ENCODE measurements at regions not wholly inside any gene's neighbourhood (a gene's known extent, or its start where the extent isn't known, plus 50 kb on each side); places are given as distances from the start of the nearest gene placed in this dataset.

- no peak overlapping the region for H3K4me3 ChIP-seq (ENCODE audit: low read length in 2 of 2)
- no peak overlapping the region for H3K27ac ChIP-seq (replicated peaks; ENCODE audit: low read length)
- no peak overlapping the region for H3K14ac ChIP-seq (ENCODE audit: low read length)
- peaks cover 0 to 1% of the 10 kb centered on the region in 2 donors for H3K4me1 ChIP-seq (ENCODE audit: control insufficient read depth in 2 of 2, insufficient read depth in 1 of 2, low read depth in 1 of 2, low read length in 2 of 2)
- no peak overlapping the region for H4K91ac ChIP-seq (ENCODE audit: low read depth, low read length, poor library complexity)
- H3K27me3 ChIP-seq (ENCODE audit: control insufficient read depth in 3 of 3, insufficient read depth in 3 of 3, low read depth in 1 of 3, low read length in 3 of 3): no peaks in the 10 kb centered on the region
- H3K79me1 ChIP-seq (ENCODE audit: low read depth, low read length): no peaks in the 10 kb centered on the region
- H3K4ac ChIP-seq (ENCODE audit: low read length): no peak overlapping the region
- no peaks in the 10 kb centered on the region for H3K36me3 ChIP-seq (replicated peaks in 1 of 2; ENCODE audit: control insufficient read depth in 2 of 2, insufficient read depth in 2 of 2, low read length in 2 of 2)
- H2BK5ac ChIP-seq (ENCODE audit: low read length): no peak overlapping the region
- no peak overlapping the region for H2AFZ ChIP-seq (ENCODE audit: low read length)
- no peak overlapping the region for H3K18ac ChIP-seq (ENCODE audit: low read length)
- no CpG with 5 or more reads among the region's 1 CpG for WGBS, 2 donors (ENCODE audit: extremely low coverage in 2 of 2, insufficient read length in 2 of 2, insufficient replicate concordance in 1 of 2)
- no peak overlapping the region for H2BK120ac ChIP-seq (ENCODE audit: low read depth, low read length)
- no peak overlapping the region for H4K8ac ChIP-seq (ENCODE audit: low read depth, low read length)
- H2BK15ac ChIP-seq (ENCODE audit: low read length): no peak overlapping the region
- peaks cover 0 to 2% of the 10 kb centered on the region in 2 donors for H3K9me3 ChIP-seq (replicated peaks in 1 of 2; ENCODE audit: control insufficient read depth in 2 of 2, insufficient read depth in 1 of 2, low read depth in 1 of 2, low read length in 2 of 2)
- no peak overlapping the region for H3K23ac ChIP-seq (ENCODE audit: low read depth, low read length, poor library complexity)
- H2AK5ac ChIP-seq (ENCODE audit: low read depth, low read length): no peak overlapping the region
- no peak overlapping the region for H2BK12ac ChIP-seq (ENCODE audit: low read length)
- no peak for DNase-seq (ENCODE audit: low spot score)
- no peak overlapping the region for H3K4me2 ChIP-seq (ENCODE audit: insufficient read depth, low read length, poor library complexity, severe bottlenecking)
- no peak overlapping the region for H3K9ac ChIP-seq (ENCODE audit: low read depth, low read length, poor library complexity)
Measured at GRCh38 chr2:220941683-220942082, 630.4 kb downstream of the EPHA4 start.

GRCh38 chr2:220946552-220946951 lies 625.6 kb downstream of the EPHA4 start:
- Histone ChIP-seq H3K9me3 (replicated peaks in 1 of 2; ENCODE audit: control insufficient read depth in 2 of 2, insufficient read depth in 1 of 2, low read depth in 1 of 2, low read length in 2 of 2) (peaks cover 0 to 2% of the 10 kb centered on the region in 2 donors), H3K23ac (ENCODE audit: low read depth, low read length, poor library complexity) (no peak overlapping the region), H3K4me3 (ENCODE audit: low read length in 2 of 2) (no peak overlapping the region), H3K36me3 (replicated peaks in 1 of 2; ENCODE audit: control insufficient read depth in 2 of 2, insufficient read depth in 2 of 2, low read length in 2 of 2) (no peaks in the 10 kb centered on the region), H2BK120ac (ENCODE audit: low read depth, low read length) (no peak overlapping the region), H2AK5ac (ENCODE audit: low read depth, low read length) (no peak overlapping the region), H3K9ac (ENCODE audit: low read depth, low read length, poor library complexity) (no peak overlapping the region), H3K18ac (ENCODE audit: low read length) (no peak overlapping the region), H3K14ac (ENCODE audit: low read length) (no peak overlapping the region), H3K27me3 (ENCODE audit: control insufficient read depth in 3 of 3, insufficient read depth in 3 of 3, low read depth in 1 of 3, low read length in 3 of 3) (no peaks in the 10 kb centered on the region), H3K79me1 (ENCODE audit: low read depth, low read length) (no peaks in the 10 kb centered on the region), H2AFZ (ENCODE audit: low read length) (no peak overlapping the region), H2BK15ac (ENCODE audit: low read length) (no peak overlapping the region), H3K4me1 (ENCODE audit: control insufficient read depth in 2 of 2, insufficient read depth in 1 of 2, low read depth in 1 of 2, low read length in 2 of 2) (no peaks in the 10 kb centered on the region), H4K8ac (ENCODE audit: low read depth, low read length) (no peak overlapping the region), H3K4me2 (ENCODE audit: insufficient read depth, low read length, poor library complexity, severe bottlenecking) (no peak overlapping the region), H3K27ac (replicated peaks; ENCODE audit: low read length) (no peak overlapping the region), H2BK5ac (ENCODE audit: low read length) (no peak overlapping the region), H3K4ac (ENCODE audit: low read length) (no peak overlapping the region), H4K91ac (ENCODE audit: low read depth, low read length, poor library complexity) (no peak overlapping the region), H2BK12ac (ENCODE audit: low read length) (no peak overlapping the region)
- DNase-seq (ENCODE audit: low spot score): no peak
- no CpG with 5 or more reads among the region's 1 CpG for WGBS, 2 donors (ENCODE audit: extremely low coverage in 2 of 2, insufficient read length in 2 of 2, insufficient replicate concordance in 1 of 2)

- no peak overlapping the region for H4K91ac ChIP-seq (ENCODE audit: low read depth, low read length, poor library complexity)
- no peak overlapping the region for H2BK120ac ChIP-seq (ENCODE audit: low read depth, low read length)
- no peak overlapping the region for H3K4me2 ChIP-seq (ENCODE audit: insufficient read depth, low read length, poor library complexity, severe bottlenecking)
- H3K4me3 ChIP-seq (ENCODE audit: low read length in 2 of 2): no peak overlapping the region
- H3K4ac ChIP-seq (ENCODE audit: low read length): no peak overlapping the region
- H3K23ac ChIP-seq (ENCODE audit: low read depth, low read length, poor library complexity): no peak overlapping the region
- H2BK15ac ChIP-seq (ENCODE audit: low read length): no peak overlapping the region
- no peak overlapping the region for H2AFZ ChIP-seq (ENCODE audit: low read length)
- H2AK5ac ChIP-seq (ENCODE audit: low read depth, low read length): no peak overlapping the region
- H3K14ac ChIP-seq (ENCODE audit: low read length): no peak overlapping the region
- no peaks in the 10 kb centered on the region for H3K36me3 ChIP-seq (replicated peaks in 1 of 2; ENCODE audit: control insufficient read depth in 2 of 2, insufficient read depth in 2 of 2, low read length in 2 of 2)
- H3K9me3 ChIP-seq (replicated peaks in 1 of 2; ENCODE audit: control insufficient read depth in 2 of 2, insufficient read depth in 1 of 2, low read depth in 1 of 2, low read length in 2 of 2): no peaks in the 10 kb centered on the region
- no peak overlapping the region for H2BK5ac ChIP-seq (ENCODE audit: low read length)
- no peaks in the 10 kb centered on the region for H3K79me1 ChIP-seq (ENCODE audit: low read depth, low read length)
- H4K8ac ChIP-seq (ENCODE audit: low read depth, low read length): no peak overlapping the region
- no peak for DNase-seq (ENCODE audit: low spot score)
- no CpG with 5 or more reads among the region's 4 CpGs for WGBS, 2 donors (ENCODE audit: extremely low coverage in 2 of 2, insufficient read length in 2 of 2, insufficient replicate concordance in 1 of 2)
- no peak overlapping the region for H2BK12ac ChIP-seq (ENCODE audit: low read length)
- H3K4me1 ChIP-seq (ENCODE audit: control insufficient read depth in 2 of 2, insufficient read depth in 1 of 2, low read depth in 1 of 2, low read length in 2 of 2): no peaks in the 10 kb centered on the region
- no peak overlapping the region for H3K18ac ChIP-seq (ENCODE audit: low read length)
- no peaks in the 10 kb centered on the region for H3K27me3 ChIP-seq (ENCODE audit: control insufficient read depth in 3 of 3, insufficient read depth in 3 of 3, low read depth in 1 of 3, low read length in 3 of 3)
- no peak overlapping the region for H3K27ac ChIP-seq (replicated peaks; ENCODE audit: low read length)
- no peak overlapping the region for H3K9ac ChIP-seq (ENCODE audit: low read depth, low read length, poor library complexity)
Measured at GRCh38 chr2:220948579-220948978, 623.5 kb downstream of the EPHA4 start.

- no peak for DNase-seq (ENCODE audit: low spot score)
- no peak overlapping the region for H3K4ac ChIP-seq (ENCODE audit: low read length)
- no peak overlapping the region for H4K8ac ChIP-seq (ENCODE audit: low read depth, low read length)
- H3K4me1 ChIP-seq (ENCODE audit: control insufficient read depth in 2 of 2, insufficient read depth in 1 of 2, low read depth in 1 of 2, low read length in 2 of 2): no peaks in the 10 kb centered on the region
- no peak overlapping the region for H3K4me2 ChIP-seq (ENCODE audit: insufficient read depth, low read length, poor library complexity, severe bottlenecking)
- H2AK5ac ChIP-seq (ENCODE audit: low read depth, low read length): no peak overlapping the region
- no peaks in the 10 kb centered on the region for H3K27me3 ChIP-seq (ENCODE audit: control insufficient read depth in 3 of 3, insufficient read depth in 3 of 3, low read depth in 1 of 3, low read length in 3 of 3)
- no peak overlapping the region for H3K9ac ChIP-seq (ENCODE audit: low read depth, low read length, poor library complexity)
- no peaks in the 10 kb centered on the region for H3K9me3 ChIP-seq (replicated peaks in 1 of 2; ENCODE audit: control insufficient read depth in 2 of 2, insufficient read depth in 1 of 2, low read depth in 1 of 2, low read length in 2 of 2)
- no peak overlapping the region for H3K14ac ChIP-seq (ENCODE audit: low read length)
- H3K23ac ChIP-seq (ENCODE audit: low read depth, low read length, poor library complexity): no peak overlapping the region
- no peak overlapping the region for H3K18ac ChIP-seq (ENCODE audit: low read length)
- no peak overlapping the region for H4K91ac ChIP-seq (ENCODE audit: low read depth, low read length, poor library complexity)
- WGBS, 2 donors (ENCODE audit: extremely low coverage in 2 of 2, insufficient read length in 2 of 2, insufficient replicate concordance in 1 of 2): no CpG with 5 or more reads among the region's 3 CpGs
- H3K4me3 ChIP-seq (ENCODE audit: low read length in 2 of 2): no peak overlapping the region
- no peak overlapping the region for H3K27ac ChIP-seq (replicated peaks; ENCODE audit: low read length)
- no peak overlapping the region for H2BK5ac ChIP-seq (ENCODE audit: low read length)
- H2BK15ac ChIP-seq (ENCODE audit: low read length): no peak overlapping the region
- no peak overlapping the region for H2BK12ac ChIP-seq (ENCODE audit: low read length)
- no peak overlapping the region for H2BK120ac ChIP-seq (ENCODE audit: low read depth, low read length)
- H2AFZ ChIP-seq (ENCODE audit: low read length): no peak overlapping the region
- no peaks in the 10 kb centered on the region for H3K36me3 ChIP-seq (replicated peaks in 1 of 2; ENCODE audit: control insufficient read depth in 2 of 2, insufficient read depth in 2 of 2, low read length in 2 of 2)
- no peaks in the 10 kb centered on the region for H3K79me1 ChIP-seq (ENCODE audit: low read depth, low read length)
Measured at GRCh38 chr2:220949466-220949865, 622.6 kb downstream of the EPHA4 start.

Measured in neuronal stem cell (in vitro differentiated cells).